ENCODE measurements at regions not wholly inside any gene's neighbourhood (a gene's known extent, or its start where the extent isn't known, plus 50 kb on each side); places are given as distances from the start of the nearest gene placed in this dataset.

DNA sequence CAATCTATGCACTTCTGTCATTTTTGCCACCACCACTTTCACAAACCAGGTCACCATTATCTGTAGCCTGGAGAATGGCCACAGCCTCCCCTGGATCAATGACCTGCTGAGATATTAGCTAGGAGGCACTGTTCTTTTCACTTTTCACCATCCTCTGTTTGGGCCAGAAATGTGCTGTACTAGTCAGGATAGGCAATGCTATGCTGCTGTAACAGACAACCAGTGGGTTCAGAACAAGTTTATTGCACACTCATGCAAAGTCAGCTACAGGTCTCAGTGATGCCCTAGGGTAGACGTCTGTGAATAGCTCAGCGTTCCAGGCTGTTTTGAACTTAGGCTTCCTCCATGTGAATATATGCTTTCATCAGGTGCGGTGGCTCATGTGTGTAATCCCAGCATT, 231.5 kb downstream of the SUDS3 start:
- DNase-seq (ENCODE audit: low read depth, low spot score) = no peak

DNA sequence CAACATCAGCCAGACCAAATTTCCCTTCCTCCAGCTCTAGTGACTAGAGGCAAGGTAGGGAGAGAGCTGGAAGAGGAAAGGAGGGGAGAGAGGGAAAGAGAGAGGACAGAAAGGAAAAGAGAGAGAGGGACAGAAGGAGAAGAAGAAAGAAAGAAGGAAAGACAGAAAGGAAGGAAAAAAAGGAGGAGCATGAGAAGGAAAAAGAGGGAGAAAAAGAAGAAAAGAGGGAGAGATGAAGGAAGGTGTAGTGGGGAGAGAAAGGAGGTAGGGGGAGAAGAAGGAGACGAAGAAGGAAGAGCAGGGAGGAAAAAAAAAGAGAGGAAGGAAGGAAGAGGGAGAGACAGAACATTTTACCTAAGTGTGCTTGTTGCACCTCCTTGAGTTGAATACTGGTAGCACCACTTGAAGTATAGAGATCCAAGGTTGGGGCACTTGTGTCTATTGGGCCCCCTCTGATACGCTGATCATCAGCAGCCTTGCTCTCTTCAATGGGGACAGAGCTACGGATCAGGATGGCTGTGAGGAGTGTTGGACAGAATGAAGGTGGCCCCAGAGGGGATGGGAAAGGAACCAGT, 232.5 kb downstream of the SUDS3 start:
- DNase-seq (ENCODE audit: low read depth, low spot score) = no peak

- DNase-seq (ENCODE audit: low read depth, low spot score) = peak; percentile 49
These were observed 234.9 kb downstream of the SUDS3 start for GRCh38 chr12:118611295-118611694.

GRCh38 chr12:118611770-118612169, 235.4 kb downstream of the SUDS3 start:
- DNase-seq (ENCODE audit: low read depth, low spot score) = no peak

DNA sequence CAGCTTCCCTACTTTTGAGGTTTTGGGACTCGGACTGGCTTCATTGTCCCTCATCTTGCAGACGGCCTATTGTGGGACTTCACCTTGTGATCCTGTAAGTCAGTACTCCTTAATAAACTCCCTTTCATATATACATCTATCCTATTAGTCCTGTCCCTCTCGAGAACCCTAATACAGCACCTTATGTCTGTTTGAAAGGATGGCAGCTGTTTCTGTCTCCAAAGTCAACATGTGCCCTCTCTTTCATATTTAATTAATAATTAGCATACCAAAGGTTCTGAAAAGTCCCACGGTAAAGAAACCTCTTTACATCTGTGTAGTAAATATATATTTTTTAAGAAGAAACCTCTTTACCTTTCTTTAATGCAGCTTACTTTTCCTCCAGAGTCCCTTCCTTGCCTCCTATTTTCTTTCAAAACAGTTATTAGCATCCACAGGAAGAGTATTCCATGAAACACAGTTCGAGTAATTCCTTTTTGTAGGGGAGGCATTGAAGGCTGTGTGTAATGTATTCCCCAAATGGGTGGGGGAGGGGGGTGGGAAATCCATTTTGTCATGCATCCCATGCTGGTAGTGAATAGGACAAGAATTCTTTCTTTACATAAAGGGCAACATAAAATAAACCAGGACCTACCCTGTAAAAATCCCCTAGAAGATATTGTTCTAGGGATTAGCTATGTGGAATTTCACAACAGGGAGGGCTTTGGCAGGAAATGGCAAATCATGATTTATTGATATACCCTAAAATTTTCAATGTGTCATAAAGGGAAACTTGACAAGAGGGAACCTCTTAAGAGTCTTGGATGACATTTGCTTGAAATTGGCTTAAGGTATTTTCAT, 241.5 kb downstream of the SUDS3 start:
- no peak for DNase-seq (ENCODE audit: low read depth, low spot score)

GRCh38 chr12:118618695-118619094, 242.3 kb downstream of the SUDS3 start:
- no peak for DNase-seq (ENCODE audit: low read depth, low spot score)

GRCh38 chr12:118625050-118625675, 248.8 kb downstream of the SUDS3 start:
- no peak for DNase-seq (ENCODE audit: low read depth, low spot score)

DNA sequence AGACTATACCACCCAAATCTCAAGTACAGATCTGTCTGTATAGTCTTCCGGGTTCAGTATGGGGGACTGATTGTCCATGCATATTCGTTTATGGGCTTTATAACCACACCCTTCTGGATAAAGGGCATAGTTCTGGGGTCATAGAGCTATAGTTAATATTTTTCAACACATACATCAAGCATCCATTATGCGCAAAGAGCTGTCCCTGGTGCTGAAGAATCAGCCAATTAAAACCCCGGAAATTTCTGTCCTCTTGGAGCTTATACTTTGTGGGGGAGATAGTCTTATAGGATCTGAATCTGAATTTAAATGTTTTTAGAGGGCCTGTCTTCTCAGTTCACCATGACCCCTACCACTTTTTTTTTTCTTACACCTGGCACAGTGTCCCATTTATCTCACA, 256.7 kb downstream of the SUDS3 start:
- DNase-seq (ENCODE audit: low read depth, low spot score) = no peak

DNA sequence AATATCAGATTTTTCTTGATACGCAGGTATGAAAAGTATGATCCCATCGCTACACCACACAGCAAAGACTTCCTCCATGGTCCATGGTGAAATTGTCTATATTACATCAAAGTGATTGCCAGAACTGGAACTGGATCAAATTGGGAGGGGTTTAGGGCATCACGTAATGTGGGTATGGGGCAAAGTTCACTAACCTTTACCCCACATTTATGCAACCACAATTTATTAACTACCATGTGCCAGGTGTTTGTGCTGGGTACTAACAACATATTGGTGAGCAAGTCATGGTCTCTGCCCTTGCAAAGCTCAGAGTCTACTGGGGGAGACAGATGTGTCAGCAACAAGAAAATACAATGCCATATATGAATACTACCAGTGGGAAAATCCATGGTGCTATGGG, 258.9 kb downstream of the SUDS3 start:
- DNase-seq (ENCODE audit: low read depth, low spot score) = no peak

DNA sequence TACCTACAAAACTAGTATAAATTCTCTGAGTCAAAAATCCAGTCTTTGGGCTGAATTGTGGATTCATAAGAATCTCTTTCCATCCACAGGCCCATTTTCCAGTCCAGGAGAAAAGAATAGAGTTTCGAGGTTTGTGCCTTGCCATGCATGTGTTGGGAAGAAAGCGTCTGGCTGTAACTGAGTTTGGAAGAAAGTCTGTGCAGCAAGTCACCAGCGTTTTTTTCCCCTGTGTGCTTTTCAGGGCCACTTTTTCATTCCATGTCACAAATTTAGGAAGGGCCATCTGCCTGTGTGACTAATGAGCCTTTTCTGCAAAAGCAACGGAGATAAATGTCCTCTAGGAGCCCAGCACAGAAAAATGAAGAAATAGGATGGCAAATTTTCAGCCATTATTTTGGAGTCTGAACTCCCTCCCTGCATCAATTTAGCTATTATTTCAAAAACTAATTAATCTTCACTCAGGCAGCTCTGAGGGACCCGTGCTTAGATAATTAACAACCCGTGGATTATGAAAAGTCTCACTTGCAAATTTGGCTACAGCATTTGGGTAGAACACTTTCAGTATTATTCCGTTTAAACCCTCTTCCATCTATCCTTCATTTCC, 261.5 kb downstream of the SUDS3 start:
- DNase-seq (ENCODE audit: low read depth, low spot score) = no peak

- no peak for DNase-seq (ENCODE audit: low read depth, low spot score)
These were observed 264.9 kb downstream of the SUDS3 start for GRCh38 chr12:118641249-118641648.

DNA sequence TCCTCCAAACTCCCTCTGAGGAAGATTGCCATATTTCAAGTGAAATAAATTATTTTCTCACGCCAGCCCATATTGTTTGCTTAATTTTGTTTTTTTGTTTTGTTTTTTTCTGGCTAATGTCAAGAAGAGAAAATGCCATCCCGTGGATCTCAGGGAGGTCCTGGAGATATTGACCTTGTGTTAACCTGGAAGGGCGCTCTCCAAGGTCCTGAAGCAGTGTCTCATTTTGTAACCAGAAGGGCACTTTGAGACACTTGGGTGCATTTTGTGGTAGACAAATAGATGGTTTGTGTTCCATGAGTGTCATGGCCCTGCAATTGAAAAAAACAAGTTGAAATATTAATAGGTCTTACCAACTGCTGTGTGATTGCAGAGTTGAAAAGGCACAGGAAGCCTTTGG, 268.9 kb downstream of the SUDS3 start:
- DNase-seq (ENCODE audit: low read depth, low spot score) = peak; percentile 12

GRCh38 chr12:118649765-118650585, 273.6 kb downstream of the SUDS3 start:
- no peak for DNase-seq (ENCODE audit: low read depth, low spot score)

DNA sequence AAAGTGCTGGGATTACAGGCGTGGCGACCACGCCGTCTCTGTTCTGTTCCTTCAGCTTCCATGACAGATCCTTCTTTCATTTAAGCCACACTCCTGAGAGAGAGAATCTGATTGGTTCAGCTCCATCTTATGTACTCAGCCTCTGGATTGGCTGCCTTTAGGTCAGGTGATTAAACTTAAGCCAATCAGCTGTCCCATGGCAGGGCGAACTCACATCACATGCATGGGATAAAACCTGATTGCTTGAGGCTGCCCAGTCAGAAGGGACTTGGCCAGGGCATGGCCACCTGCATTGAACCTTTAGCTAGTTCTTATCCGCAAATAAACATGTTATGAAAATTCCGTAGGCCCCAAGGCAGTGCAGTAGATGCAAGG, 274.2 kb downstream of the SUDS3 start:
- DNase-seq (ENCODE audit: low read depth, low spot score) = no peak

- no peak for DNase-seq (ENCODE audit: low read depth, low spot score)
These were observed 275.1 kb downstream of the SUDS3 start for GRCh38 chr12:118651487-118651886.

DNA sequence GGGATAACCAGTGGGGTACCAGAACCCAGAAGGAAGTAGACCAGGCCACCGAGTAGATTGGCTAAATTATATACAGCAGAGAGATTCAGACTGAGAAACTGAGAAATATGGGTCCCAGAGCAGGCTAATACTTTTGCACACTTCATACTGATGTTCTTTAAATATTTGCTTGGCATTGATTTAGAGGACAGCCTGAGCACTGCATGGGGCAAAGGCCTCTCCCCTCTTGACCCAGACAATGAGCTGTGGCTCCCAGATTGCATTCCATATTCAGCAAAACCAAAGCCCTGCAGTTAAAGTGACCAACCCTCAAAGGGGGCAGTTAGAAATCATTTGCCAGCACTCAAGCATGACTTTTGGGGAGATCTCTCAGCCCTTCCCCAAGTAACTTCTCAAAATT, 279.2 kb downstream of the SUDS3 start:
- no peak for DNase-seq (ENCODE audit: low read depth, low spot score)

GRCh38 chr12:118680356-118680963, 300.9 kb upstream of the SRRM4 start:
- DNase-seq (ENCODE audit: low read depth, low spot score) = no peak

- DNase-seq (ENCODE audit: low read depth, low spot score) = no peak
These were observed 298.7 kb upstream of the SRRM4 start for GRCh38 chr12:118682656-118683055.

- no peak for DNase-seq (ENCODE audit: low read depth, low spot score)
These were observed 295.2 kb upstream of the SRRM4 start for GRCh38 chr12:118685983-118686607.

- no peak for DNase-seq (ENCODE audit: low read depth, low spot score)
These were observed 291.5 kb upstream of the SRRM4 start for GRCh38 chr12:118689793-118690192.

DNA sequence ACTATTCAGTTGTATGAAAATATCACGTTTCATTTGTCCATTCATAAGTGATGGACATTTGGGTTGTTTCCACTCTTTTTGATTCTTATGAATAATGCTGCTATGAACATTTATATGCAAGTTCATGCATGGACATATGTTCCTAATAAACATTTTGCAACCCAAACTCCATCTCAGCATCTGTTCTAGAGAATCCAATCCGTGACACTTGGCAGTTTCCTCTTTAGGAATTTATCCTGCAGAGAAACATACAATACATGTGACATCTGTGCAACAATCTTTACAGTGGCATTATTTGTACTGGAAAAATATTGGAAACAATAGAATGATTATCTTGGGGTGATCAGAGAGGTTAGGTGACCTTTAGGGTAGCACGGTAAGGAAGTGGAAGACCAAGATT, 290.8 kb upstream of the SRRM4 start:
- no peak for DNase-seq (ENCODE audit: low read depth, low spot score)
